Smooth muscle cell (in vitro differentiated cells): ENCODE measurements at regions not wholly inside any gene's neighbourhood (a gene's known extent, or its start where the extent isn't known, plus 50 kb on each side); places are given as distances from the start of the nearest gene placed in this dataset.

Experiments
- DNase-seq: peaks from one replicate; lab custom pipeline; 2025; ENCODE audit not compliant: unreplicated experiment; lab: John Stamatoyannopoulos, UW
- H2AFZ ChIP-seq: fragments of 200-600 bp; sonication (generic); 2 replicates; pipeline ENCODE4 v1.6.0; 2016; ENCODE audit warnings: antibody characterized with exemption, low read depth, mild to moderate bottlenecking
- H3F3A ChIP-seq: fragments of 200-600 bp; sonication (generic); 2 replicates; pipeline ENCODE4 v1.6.0; 2017; ENCODE audit warnings: antibody characterized with exemption, low read depth
- H3K27ac ChIP-seq: fragments of 200-600 bp; sonication (generic); 2 replicates; pipeline ENCODE4 v1.5.1; 2016; ENCODE audit warnings: low read depth, mild to moderate bottlenecking
- H3K27me3 ChIP-seq: fragments of 200-600 bp; sonication (generic); 2 replicates; pipeline ENCODE4 v1.6.1; 2016; ENCODE audit warnings: low read depth, mild to moderate bottlenecking
- H3K36me3 ChIP-seq: fragments of 200-600 bp; sonication (generic); 2 replicates; pipeline ENCODE4 v1.5.1; 2016; ENCODE audit warnings: low read depth
- H3K4me1 ChIP-seq: fragments of 200-600 bp; sonication (generic); 2 replicates; pipeline ENCODE4 v1.5.1; 2016; ENCODE audit warnings: low read depth
- H3K4me2 ChIP-seq: fragments of 200-600 bp; sonication (generic); 2 replicates; pipeline ENCODE4 v1.6.0; 2016; ENCODE audit warnings: mild to moderate bottlenecking
- H3K4me3 ChIP-seq: fragments of 200-600 bp; sonication (generic); 2 replicates; pipeline ENCODE4 v1.5.1; 2016; ENCODE audit warnings: mild to moderate bottlenecking
- H3K79me2 ChIP-seq: fragments of 200-600 bp; sonication (generic); 2 replicates; pipeline ENCODE4 v1.6.0; 2016; ENCODE audit warnings: low read depth, mild to moderate bottlenecking
- H3K9ac ChIP-seq: fragments of 200-600 bp; sonication (generic); 2 replicates; pipeline ENCODE4 v1.6.0; 2016; ENCODE audit warnings: low read depth
- H3K9me3 ChIP-seq: fragments of 200-600 bp; sonication (generic); replicated peaks from 2 replicates; pipeline ENCODE4 v1.5.1; 2016; ENCODE audit warnings: low read depth
- H4K20me1 ChIP-seq: fragments of 200-600 bp; sonication (generic); 2 replicates; pipeline ENCODE4 v1.6.0; 2016; ENCODE audit warnings: low read depth
- CTCF ChIP-seq: fragments of 200-600 bp; sonication (generic); IDR thresholded peaks from 2 replicates; pipeline ENCODE4 v1.5.1; 2017; ENCODE audit warnings: borderline replicate concordance, mild to moderate bottlenecking, antibody characterized with exemption; ENCODE audit not compliant: insufficient read depth, poor library complexity, severe bottlenecking
- WGBS: methylation state at CpG from one replicate; pipeline ENCODE4 v1.1.7; 2016; ENCODE audit warnings: low lambda C conversion rate; 5-methylcytosine and 5-hydroxymethylcytosine counted together

DNA sequence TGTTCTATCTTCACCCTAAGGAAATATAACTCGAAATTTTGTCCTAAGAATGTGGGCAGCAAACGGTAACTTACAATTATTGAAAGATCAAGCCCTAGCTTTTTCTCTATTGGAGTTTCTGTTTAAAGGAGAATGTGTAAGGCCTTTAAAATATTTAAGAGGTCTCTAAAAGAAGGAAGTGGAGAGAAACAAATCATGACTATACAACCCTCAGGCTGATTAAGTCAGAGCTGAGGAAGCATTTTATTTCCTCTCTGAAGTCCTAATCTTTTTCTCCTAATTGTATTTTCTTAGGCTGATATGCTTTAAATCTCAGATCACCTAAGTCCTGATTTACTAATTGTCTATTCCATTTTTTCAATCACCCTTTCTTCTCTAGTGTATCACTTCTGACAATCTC, 1708.8 kb upstream of the C9orf72 start:
- Histone ChIP-seq H3K4me2 (no peak overlapping the region), H3K79me2 (no peaks in the 10 kb centered on the region)
- WGBS: 77% methylated on average over 2 of the region's 2 CpGs

GRCh38 chr9:29285818-29286217, 1712.5 kb upstream of the C9orf72 start:
- TF ChIP-seq CTCF: no peak
- Histone ChIP-seq H4K20me1 (no peaks in the 10 kb centered on the region), H3K9ac (no peak overlapping the region), H3K4me1 (no peaks in the 10 kb centered on the region), H3K4me2 (no peak overlapping the region), H3K27ac (no peak overlapping the region), H3K9me3 (no peaks in the 10 kb centered on the region), H3K36me3 (no peaks in the 10 kb centered on the region), H3K27me3 (no peaks in the 10 kb centered on the region), H2AFZ (no peak overlapping the region), H3F3A (no peaks in the 10 kb centered on the region), H3K4me3 (no peak overlapping the region), H3K79me2 (no peaks in the 10 kb centered on the region)
- 42% methylated on average over 3 of the region's 3 CpGs for WGBS
- DNase-seq: no peak

More for the DNA sequence above, 1708.8 kb upstream of the C9orf72 start:
- no peaks in the 10 kb centered on the region for H3K9me3 ChIP-seq
- no peak overlapping the region for H3K27ac ChIP-seq
- H2AFZ ChIP-seq: no peak overlapping the region
- no peak for TF ChIP-seq CTCF
- no peaks in the 10 kb centered on the region for H3K36me3 ChIP-seq
- no peaks in the 10 kb centered on the region for H4K20me1 ChIP-seq
- no peak overlapping the region for H3K4me3 ChIP-seq
- no peaks in the 10 kb centered on the region for H3K4me1 ChIP-seq
- no peak overlapping the region for H3K9ac ChIP-seq
- H3K27me3 ChIP-seq: no peaks in the 10 kb centered on the region
- DNase-seq: no peak
- H3F3A ChIP-seq: no peaks in the 10 kb centered on the region

GRCh38 chr9:29289365-29289764, 1716.1 kb upstream of the C9orf72 start:
- H4K20me1 ChIP-seq: no peaks in the 10 kb centered on the region
- H3K36me3 ChIP-seq: no peaks in the 10 kb centered on the region
- no peak overlapping the region for H2AFZ ChIP-seq
- H3K79me2 ChIP-seq: no peaks in the 10 kb centered on the region
- H3K27ac ChIP-seq: no peak overlapping the region
- no peaks in the 10 kb centered on the region for H3K27me3 ChIP-seq
- no peaks in the 10 kb centered on the region for H3F3A ChIP-seq
- WGBS: 76% methylated on average over 4 of the region's 4 CpGs
- TF ChIP-seq CTCF: no peak
- H3K4me3 ChIP-seq: no peak overlapping the region
- no peak overlapping the region for H3K9ac ChIP-seq
- no peaks in the 10 kb centered on the region for H3K4me1 ChIP-seq
- peaks cover 3% of the 10 kb centered on the region for H3K9me3 ChIP-seq
- no peak for DNase-seq
- no peak overlapping the region for H3K4me2 ChIP-seq

DNA sequence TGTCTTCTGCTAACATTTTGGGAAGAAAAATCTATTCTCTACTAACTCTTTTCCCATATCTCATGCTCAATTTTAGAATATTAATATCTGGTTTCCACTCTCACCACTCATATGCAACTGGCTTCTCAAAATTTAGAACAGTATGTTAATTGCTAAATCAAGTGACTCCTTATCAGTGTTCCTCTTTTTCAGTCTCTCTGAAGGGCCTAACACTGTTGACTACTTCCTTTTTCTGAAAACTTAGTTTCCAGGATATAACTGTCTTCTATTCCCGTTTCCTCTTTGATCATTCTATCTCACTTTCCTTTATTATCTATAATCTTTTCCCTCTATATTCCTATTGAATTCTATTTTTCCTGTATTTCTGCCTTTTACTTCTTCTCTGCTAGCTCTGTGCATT, 1717.2 kb upstream of the C9orf72 start:
- no peak for TF ChIP-seq CTCF

More for the DNA sequence above, 1717.2 kb upstream of the C9orf72 start:
- no peaks in the 10 kb centered on the region for H4K20me1 ChIP-seq
- H3K79me2 ChIP-seq: no peaks in the 10 kb centered on the region
- H3K4me3 ChIP-seq: no peak overlapping the region
- H3K36me3 ChIP-seq: peaks cover 9% of the 10 kb centered on the region
- no peak overlapping the region for H3K27ac ChIP-seq
- no peak for DNase-seq
- no peak overlapping the region for H3K4me2 ChIP-seq
- H3K9me3 ChIP-seq: peaks cover 12% of the 10 kb centered on the region
- 88% methylated on average over 1 of the region's 1 CpG for WGBS
- H3K4me1 ChIP-seq: no peaks in the 10 kb centered on the region
- H3F3A ChIP-seq: no peaks in the 10 kb centered on the region
- no peaks in the 10 kb centered on the region for H3K27me3 ChIP-seq
- H2AFZ ChIP-seq: no peak overlapping the region
- no peak overlapping the region for H3K9ac ChIP-seq
